SIG-M5 treated with dmso at 0.1 percent for 504 hours (cell line): ENCODE measurements at regions not wholly inside any gene's neighbourhood (a gene's known extent, or its start where the extent isn't known, plus 50 kb on each side); places are given as distances from the start of the nearest gene placed in this dataset.
"Not testable (repeated sequence)": the region's sequence is repeated elsewhere in the genome, so short reads cannot be mapped to it uniquely, and the experiment has no call there.

Experiments
- DNase-seq: peaks from one replicate; lab custom pipeline; 2025; ENCODE audit not compliant: unreplicated experiment; lab: John Stamatoyannopoulos, UW

DNA sequence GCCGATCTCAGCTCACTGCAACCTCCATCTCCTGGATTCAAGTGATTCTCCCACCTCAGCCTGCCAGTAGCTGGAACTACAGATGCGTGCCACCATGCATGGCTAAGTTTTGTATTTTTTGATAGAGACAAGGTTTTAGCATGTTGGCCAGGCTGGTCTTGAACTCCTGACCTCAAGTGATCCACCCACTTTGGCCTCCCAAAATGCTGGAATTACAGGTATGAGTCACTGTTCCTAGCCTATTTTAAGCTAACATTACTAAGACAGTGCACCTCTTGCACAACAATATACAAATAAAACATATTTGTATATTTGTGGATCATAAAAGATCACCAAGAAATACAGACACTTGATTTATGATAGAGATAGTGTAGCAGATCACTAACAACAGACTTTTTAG is 139.1 kb downstream of the DUSP10 start:
- no peak for DNase-seq

DNA sequence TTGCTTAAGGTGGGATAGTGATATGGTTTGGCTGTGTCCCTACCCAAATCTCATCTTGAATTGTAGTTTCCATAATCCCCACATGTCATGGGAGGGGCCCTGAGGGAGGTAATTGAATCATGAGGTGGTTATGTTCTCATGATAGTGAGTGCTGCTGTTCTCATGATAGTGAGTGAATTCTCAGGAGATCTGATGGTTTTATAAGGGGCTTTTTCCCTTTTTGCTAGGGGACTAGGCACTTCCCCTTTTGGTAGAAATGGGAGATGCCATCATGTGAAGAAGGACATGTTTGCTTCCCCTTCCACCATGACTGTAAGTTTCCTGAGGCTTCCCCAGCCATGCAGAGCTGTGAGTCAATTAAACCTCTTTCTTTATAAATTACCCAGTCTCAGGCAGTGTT is 137.5 kb downstream of the DUSP10 start:
- DNase-seq: not testable (repeated sequence)

DNA sequence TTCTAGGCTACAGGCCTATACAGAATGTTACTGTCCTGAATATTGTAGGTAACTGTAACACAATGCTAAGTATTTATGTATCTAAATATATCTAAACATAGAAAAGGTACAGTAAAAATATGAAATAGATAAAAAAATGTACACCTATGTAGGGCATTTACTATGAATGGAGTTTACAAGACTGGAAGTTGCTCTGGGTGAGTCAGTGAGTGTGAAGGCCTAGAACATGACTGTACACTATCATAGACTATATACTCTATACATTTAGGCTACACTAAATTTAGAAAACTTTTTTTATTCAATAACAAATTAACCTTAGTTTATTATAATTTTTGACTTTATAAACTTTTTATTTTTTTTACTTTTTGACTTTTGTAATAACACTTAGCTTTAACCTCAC is 136.9 kb downstream of the DUSP10 start:
- no peak for DNase-seq

DNA sequence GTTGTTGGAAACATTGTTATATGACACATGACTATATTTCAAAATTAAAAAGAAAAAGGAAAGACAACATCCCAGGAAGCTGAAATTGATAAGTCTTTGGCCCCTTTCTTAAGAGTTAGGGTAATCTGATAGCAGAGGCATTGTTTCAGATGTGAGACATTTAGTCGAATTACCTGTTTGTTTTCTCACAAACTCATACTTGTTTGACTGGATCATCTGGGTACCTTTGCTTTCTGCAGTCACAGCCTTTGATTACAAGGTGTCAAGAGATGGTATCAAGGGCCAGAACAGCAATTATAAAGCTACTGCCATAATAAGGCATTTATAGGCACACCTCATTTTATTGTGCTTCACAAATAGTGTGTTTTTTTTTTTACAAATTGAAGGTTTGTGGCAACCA is 136.3 kb downstream of the DUSP10 start:
- DNase-seq: no peak

DNA sequence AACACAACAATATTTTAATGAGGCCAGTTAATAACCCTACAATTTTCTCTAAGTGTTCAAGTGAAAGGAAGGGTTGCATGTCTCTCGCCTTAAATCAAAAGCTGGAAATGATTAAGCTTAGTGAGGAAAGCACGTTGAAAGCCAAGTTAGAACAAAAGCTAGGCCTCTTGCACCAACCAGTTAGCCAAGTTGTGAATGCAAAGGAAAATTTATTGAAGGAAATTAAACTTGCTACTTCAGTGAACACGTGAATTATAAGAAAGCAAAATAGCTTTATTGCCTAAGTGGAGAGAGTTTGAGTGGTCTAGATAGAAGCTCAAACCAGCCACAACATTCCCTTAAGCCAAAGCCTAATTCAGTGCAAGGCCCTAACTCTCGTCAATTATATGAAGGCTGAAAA is 135.6 kb downstream of the DUSP10 start:
- no peak for DNase-seq

DNA sequence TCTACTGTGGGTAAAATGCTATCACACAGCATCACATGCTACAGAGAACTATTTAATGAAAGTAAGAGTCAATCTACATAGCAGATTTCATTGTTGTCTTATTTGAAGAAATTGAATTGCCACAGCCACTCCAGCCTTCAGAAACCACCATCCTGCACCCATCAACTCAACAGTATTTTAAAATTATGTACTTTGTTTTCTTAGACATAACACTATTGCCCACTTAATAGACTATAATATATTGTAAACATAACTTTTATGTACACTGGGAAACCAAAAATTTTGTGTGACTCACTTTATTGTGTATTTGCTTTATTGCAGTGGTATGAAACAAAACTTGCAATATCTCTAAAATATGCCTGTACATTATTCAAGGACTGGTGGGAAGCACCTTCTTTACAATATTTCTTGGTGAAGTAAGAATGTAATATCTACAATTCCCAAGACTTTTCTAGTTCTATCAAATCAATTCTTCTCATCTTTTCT is 133.0 kb downstream of the DUSP10 start:
- DNase-seq: no peak

DNA sequence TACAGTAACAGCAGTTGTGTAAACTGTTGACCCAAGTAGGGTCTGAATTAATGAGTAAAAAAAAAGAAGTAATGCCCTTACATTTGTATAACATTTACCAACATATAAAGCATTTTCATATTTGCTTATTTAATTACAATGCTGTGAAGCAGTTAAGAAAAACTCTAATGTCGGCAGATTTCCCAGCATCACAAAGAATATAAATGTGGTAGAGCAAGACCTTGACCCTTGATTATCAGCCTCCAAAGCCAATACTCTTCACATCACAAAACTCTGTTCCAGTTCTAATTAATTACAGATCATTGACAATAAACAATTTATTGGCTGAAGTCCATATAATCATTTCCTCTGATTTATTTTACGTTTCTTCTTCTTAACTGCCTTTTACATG is 130.2 kb downstream of the DUSP10 start:
- DNase-seq: no peak

DNA sequence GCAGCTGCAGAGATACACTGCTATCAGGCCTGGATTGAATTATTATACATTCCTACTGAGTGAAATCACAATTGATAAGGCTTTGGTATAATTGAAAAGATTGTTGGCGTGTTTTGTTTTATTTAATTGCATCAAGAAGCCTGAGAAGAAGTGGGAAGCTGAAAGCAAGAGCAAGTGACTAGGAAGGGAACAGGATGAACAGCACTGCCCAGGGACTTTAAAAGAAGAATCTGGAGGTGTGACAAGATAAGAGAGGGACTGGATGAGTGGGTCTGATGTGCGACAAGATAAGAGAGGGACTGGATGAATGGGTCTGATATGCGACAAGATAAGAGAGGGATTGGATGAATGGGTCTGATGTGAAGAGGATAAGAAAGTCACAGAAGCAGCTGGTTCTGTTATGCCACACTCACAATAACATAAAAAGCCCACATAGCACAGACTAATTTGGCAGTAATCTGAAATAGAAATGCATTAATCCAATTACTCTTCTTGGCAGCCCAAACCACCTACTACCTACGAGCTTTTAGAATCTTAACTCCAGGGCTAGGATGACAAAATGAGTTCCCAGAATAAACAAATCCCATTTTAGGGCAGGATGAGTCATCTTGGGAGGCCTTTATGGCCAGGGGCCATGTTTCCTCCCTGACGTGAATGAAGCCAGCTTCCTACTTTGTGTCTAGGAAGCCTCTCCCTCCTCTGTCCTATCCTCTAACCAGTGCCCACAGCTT is 129.7 kb downstream of the DUSP10 start:
- DNase-seq: peak; percentile 4

DNA sequence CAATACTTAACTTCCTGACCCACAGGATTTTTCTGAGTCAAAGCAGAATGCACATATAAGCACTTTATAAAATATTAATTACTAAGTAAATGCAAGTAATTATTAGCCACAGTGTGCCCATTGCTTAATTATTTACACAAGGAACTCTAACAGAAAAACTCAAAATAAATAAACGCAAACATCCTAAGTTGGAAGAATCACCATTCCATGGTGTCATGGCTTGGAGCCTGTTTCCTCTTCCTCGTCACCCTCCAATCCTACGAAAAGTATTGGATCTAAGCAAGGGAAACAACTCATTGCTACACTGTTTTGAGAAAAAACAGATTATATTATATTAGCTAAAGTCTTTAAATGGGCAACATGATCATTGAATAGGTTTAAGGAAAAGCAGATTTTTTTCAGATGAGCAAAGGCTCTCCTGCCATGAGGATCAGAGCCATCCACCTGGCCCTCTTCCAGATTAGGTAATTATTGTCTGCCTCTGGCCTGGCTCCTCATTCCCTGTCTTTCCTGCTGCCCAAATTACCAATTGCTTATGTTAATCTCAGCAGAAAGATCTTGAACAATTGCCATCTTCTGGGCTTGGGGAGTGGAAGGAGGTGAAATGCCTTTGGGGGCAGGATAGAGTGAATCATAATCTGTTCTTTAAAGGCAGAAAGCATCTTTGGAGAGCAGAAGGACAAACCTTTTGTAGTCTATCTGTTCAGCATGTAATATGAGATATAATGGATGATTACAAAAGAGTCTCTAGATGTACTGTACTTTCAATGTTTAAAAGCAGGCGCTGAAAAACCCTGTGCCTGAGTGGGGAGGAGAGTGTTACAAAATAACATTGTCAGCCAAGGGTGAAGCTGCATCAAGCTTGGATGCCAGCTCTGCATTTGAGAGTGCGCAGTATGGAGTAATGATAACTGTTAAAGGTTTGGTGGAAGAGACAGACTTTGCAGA is 121.2 kb downstream of the DUSP10 start:
- no peak for DNase-seq

DNA sequence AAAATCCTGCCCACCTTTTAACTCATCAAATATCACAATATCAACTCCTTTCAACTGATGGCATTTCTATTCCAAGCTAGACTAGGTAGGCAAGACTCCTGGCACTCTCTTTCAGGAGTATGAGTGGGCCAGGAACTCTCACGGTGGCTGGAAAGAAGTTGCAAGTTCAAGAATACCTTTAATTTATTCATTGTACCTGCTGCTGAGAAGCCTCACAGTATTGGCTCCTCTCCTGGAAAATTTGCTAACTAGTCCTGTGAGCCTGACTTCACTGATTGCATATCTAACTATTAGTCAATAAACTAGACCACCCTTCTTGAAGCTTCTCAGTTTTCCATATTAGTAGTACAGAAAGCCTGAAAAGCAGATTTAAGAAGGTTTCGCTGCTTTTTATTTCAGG is 120.2 kb downstream of the DUSP10 start:
- DNase-seq: no peak

DNA sequence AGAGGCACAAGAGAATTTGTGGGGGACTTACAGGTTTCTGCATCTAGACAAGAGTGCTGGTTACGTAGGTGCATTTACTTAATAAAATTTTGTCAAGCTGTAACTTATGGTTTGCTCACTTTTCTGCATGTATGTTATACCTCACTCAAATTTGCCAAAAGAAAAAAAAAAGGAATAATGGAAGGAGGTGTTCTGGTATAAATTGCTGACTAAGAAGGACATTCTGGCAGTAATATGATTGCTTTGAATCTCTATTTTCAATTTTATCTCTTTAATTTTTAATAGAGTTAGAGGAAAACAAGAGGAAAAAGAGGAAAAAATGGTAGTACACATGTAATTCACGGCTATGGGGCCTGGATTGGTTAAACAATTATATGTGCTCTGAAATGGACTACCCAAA is 119.5 kb downstream of the DUSP10 start:
- no peak for DNase-seq

DNA sequence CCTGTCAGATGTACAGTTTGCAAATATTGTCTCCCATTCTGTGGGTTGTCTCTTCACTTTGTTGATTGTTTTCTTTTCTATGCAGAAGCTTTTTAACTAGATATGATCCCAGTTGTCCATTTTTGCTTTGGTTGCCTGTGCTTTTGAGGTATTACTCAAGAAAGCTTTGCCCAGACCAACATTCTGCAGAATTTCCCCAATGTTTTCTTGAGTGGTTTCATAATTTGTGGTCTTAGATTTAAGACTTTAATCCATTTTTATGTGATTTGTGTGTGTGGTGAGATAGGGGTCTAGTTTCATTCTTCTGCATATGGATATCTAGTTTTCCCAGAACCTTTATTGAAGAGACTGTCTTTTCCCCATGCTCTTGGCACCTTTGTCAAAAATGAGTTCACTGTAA is 116.9 kb downstream of the DUSP10 start:
- DNase-seq: no peak

DNA sequence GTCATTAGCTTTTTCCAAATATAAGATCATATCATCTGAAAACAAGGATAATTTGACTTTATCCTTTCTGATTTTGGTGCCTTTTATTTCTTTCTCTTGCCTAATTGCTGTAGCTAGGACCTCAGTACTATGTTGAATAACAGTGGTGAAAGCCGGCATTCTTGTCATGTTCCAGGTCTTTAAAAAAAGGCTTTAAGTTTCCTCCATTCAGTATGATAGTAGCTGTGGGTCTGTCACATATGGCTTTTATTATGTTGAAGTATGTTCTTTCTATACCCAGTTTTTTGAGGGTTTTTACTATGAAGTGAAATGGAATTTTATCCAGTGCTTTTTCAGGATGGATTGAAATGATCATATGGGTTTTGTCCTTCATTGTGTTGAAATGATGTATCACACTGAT is 115.8 kb downstream of the DUSP10 start:
- DNase-seq: no peak

DNA sequence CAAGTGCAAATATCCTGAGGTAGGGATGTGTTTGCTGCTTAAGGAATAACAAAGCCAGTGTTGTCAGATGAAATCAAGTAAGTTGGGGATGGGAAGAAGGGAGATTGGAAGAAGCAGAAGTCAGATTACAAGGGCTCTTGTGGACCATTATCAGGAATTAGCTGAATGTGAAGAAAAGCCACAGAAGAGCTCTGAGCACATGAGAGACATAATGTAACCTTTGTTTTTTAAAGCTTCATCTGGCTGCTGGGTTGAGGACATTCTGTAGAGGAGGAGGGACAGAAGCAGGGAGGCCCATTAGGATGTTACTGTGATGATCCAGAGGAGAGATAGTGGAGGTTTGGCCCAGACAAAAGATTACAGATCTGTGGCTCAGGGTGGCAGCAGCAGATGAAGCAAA is 111.7 kb downstream of the DUSP10 start:
- no peak for DNase-seq

DNA sequence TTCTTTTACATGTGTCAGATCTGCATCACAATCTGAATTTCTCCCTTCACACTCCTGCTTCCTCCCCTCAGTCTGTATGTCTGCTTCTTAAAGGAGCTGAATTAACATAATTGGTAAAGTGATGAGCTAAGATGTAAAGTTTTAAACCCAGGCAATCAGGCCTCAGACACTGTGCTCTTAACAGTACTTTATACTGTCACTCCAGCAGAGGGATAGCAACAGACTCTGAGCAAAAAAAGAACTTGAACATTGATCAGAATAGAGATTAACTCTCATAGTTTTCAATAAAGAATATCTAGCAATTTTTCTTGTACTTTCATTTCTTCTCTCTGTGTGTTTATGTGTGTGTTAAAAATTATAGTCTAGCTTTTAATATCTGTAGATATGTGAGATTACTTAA is 110.3 kb downstream of the DUSP10 start:
- DNase-seq: no peak

DNA sequence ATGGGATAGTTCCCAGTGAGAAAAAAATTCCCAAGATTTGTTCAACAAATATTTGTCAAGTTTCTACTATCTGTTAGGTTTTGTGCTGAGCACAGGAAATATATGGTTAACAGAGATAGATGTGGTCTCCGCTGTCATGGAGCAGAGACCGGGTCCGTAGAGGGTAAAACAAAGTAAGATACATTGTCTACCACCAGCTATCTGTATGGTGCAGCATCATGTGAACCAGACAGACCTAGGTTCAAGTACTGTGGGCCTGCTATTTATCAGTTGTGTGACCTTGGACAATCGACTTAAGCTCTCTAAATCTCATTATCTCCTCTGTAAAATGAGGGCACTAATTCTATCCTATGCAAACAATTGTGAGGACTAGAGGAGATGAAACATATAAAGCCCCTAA is 109.8 kb downstream of the DUSP10 start:
- no peak for DNase-seq

DNA sequence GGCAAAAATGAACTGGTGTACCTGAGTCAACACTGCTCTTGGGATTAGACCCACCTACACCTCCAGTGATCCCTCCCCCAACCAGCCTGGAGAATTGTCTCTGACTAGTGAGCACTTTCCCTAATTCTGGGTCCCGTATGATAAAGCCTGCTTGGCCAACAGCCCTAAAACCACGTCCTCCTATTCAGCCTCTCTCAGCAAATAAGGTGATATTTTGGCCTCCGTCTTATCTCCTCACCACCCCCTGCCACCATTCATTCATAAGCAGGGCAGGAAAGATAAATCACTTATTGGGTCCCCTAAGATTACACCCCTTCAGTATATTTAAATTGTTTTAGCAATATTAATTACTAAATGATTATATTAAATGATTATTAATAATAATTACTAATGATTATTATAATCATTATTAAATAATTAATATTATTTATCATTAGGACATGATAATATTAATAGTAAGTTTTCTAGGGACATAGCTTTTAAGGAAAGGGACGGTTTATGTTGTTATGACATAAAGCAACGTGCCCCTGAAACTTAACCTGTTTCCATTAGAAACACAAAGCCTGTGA is 108.0 kb downstream of the DUSP10 start:
- DNase-seq: no peak

DNA sequence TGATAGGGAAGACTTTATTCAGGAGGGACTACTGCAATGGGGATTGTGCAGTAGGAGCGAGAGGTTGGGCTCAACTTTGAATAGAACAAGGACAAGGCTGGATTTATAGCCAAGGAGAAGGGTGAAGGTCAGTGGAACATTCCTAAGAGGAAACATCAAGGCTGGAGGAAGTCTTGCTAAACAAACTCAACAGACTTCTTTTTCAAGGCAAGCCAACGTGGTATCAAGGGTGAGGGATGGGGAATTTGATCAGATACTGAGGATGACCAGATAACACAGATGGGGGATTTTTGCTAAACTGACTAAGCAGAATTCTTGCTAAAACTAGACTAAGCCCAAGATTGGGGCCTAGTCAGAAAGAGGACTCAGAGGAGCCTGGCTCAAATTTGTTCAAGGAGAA is 107.3 kb downstream of the DUSP10 start:
- no peak for DNase-seq

DNA sequence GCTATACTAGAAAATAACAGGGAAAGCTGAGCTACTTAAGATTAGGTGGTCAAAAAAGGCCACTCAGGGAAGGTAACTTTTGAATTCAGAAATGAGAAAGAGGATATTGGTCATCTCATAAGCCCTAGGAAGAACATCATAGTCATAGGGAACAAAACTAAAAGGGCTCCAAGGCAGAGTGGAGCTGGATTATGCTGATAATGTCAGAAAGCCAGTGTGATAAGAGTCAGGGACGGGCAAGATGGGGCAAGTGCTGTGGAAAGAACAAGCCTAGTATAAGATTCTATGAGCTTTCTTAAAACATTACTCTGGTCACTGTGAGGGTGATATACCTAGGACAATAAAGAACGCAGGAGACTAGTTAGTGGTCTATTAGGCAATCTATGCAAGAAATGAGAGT is 106.6 kb downstream of the DUSP10 start:
- DNase-seq: no peak

DNA sequence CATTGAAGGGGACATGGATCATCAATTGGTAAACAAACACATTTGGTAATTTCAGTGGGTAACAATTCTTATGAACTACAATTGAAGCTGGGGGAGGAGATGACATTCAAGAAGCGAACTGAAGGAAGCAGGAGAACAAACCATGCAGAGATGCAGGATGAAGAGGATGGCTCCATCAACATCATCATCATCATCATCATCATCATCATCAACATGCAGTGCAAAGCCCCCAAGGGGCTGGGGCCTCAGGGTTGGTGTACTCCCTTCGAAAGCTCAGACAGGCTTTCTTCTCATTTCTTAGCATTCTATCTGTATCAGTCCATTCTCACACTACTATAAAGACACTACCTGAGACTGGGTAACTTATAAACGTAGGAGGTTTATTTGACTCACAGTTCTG is 105.8 kb downstream of the DUSP10 start:
- DNase-seq: no peak

DNA sequence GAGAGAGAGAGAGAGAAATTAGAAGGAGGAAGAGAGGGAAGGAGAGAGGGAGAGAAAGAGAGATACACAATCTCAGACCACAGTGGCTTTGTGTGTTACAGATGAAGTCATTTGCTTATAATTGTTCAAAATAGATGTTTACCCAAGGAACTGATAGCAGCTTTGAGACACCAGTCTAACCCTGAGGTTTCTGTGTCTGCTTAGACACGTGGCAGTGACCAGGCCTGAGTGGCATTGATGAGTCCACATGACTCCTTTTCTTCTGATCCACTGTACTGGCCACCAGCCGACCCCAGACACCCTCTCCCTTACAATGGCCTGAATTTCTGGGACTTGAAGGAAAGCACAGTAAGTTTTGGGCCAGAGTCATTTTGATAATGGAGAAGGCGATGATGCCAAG is 104.9 kb downstream of the DUSP10 start:
- no peak for DNase-seq

DNA sequence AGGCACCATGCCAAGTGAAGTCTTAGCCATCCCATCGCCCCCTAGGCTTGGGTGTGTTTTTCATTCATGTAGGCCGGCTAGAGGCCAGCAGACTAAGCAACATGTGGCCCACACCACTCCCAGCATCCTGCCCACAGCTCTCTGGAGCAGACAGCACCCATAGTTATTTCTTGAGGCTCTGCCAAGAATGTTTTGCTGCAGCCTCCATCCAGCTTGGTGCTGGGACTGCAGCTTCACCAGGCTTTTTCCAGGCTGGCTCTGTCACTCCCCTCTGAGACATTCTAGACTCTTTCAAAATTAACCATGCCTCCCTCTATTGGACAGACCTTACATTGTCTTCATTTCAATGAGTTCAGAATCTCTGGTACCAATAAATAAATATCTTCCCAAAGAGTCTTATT is 104.2 kb downstream of the DUSP10 start:
- no peak for DNase-seq
